Kidney glomerular epithelial cell (primary cell): ENCODE measurements at regions not wholly inside any gene's neighbourhood (a gene's known extent, or its start where the extent isn't known, plus 50 kb on each side); places are given as distances from the start of the nearest gene placed in this dataset.

Experiments
- DNase-seq: peaks from one replicate; lab custom pipeline; 2025; lab: John Stamatoyannopoulos, UW

DNA sequence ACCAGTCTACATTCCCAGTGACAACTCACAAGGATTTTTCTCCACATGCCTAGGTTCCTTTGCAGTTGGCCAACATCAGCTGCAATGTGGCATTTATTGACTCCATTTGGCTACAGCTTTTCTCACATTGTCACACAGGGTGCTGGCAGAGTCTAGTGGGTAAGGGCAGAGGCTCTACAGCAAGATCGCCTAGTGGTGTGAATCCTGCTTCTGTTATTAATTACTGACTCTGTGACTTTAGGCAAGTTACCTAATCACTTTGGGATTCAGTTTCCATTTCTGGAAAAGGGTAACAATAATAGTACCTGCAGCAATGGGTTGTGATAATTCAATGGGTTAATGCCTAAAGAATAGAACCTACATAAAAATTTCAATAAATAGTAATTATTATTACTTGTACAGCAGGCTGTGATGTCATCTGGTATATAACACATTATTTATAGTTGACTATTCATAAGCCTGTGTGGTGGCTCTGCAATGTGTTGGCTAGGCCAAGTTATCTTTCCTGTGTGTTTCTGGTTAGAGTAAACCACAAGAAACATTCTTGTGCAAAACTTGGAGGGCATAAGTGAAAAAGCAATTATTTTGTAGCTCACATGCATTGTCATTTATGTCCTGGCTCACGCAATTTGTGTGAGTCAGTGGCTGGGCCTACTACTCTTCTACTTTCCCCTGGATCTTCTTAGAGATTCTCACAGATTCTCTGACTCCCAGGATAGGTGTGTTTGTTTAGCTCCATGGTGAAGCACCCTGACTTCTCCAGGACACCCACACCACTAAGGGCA is 59.5 kb downstream of the PTGS2 start:
- DNase-seq: peak; percentile 38

DNA sequence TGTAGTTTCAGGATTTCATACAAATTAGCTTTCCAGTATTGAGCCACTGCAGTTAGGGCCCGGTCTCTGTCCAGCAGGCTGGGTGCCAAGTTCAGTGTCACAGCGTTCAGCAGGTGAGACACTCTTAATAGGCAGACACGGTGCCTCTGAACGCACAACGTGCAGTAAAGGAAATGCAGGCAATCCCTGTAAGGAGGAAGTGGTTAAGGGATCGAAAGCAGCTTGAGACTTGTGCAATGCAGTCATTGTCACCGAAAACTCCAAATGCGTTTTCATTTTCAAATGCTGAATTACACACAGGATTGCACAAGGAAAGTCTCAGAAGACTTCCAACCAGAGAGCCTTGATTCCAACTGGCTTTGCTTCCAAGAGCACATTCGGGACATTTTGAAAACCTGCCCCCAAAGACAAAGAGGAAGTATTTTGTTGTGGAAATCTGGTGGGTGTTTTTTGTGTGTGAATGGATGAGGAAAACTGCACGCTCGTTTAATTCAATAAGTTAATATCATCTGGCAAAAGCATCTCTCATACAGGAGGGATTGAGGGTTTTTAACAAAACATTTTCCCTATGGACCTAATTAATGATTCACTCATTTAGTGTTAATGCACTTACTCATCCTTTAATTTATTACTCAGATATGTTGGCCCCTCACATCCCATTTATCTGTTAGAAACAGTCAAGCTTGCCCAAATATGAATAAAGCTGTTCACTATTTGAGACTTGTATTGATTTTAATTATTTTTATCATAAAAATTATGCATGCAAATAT is 61.6 kb downstream of the PTGS2 start:
- no peak for DNase-seq

- DNase-seq: no peak
Observed at GRCh38 chr1:186617926-186618325, 62.3 kb downstream of the PTGS2 start.

DNA sequence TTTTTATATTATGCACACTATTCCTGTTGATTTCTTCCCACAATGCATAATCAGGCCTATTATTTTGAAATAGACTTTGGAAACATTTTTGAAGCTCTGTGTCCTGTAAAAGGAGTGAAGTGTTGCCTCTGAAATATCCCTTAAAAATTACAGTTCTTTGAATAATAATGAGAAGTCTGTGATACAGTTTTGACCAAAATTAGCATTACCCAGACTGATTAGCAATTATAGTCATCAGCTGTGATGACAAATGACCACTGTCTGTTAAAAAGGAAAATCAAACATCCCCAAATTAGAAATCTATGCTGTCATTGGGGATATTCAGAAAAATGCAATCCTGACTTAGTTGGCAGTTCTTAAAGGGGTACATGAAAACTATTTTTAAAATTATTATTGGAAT is 63.7 kb downstream of the PTGS2 start:
- DNase-seq: no peak

DNA sequence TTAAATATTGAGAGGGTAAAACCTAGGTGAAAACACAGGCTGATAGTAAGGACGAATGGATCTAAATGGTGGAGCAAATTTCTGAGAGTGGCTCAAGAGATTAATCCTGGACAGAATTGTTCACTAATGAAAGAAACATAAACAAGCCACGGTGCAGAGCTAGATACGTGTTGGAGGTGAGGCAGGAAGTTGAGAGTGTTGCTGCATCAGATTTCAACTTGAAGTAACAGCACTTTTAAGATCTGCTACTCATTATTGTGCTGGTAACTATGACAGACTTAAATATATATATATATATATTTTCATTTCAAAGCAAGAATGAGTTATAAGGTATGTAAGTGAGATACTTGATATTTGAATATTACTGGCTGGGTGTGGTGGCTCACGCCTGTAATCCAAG is 64.9 kb downstream of the PTGS2 start:
- no peak for DNase-seq

DNA sequence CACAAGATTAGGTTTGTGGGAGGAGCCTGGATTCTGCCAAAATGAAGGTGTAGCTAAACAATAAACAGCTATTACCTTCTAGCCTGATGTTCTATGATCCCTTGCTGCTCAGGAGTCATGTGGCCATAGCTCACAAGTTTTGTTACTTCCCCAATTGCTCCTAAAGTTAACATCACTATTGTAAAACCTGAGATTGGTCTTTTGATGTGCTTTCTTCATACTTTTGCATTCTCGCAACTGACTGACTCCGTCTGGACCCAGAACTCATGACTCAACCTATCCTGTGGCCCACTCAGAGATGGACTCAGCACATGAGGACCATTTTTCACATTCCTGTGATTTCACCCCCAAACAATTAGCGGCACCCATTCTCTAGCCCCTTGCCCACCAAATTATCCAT is 69.1 kb downstream of the PTGS2 start:
- DNase-seq: no peak

DNA sequence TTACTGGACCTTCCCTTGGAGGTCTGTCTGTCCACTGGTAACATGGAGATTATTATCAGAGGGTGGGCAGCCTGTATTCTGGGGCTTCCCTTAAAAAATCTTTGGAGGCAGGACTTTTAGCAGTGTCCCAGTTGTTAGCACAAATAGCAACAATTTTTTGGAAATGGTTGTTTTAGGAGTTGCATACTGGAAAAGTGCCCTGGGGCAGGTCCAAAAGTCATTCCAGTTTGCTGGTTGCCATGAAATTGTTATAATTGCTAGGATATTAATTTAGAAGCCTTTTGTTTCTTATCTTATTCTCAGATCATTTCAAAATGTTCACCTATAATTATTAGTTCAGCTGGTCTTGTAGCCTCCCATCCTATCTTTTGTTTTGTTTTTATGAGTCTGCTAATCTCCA is 71.0 kb downstream of the PTGS2 start:
- no peak for DNase-seq

- peak; percentile 29 for DNase-seq
Observed at GRCh38 chr1:186605762-186606350, 74.4 kb downstream of the PTGS2 start.

DNA sequence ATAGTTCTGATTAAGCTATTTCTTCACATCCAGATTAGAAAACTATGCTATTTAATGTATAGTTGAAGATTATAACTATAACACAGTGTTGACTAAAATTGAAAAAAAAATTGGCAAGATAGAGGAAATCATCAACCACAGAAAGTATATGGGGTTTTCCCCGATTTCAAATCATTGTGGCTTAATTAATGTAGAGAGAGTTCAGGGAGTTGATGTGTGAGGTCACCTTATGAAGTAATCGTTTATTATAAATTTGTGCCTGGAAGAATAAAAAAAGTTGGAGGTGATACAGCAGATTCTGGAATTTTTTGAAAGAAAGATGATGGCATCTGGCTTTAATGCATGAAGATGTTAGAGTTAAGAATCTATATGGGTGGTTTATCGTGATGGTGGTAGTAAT is 84.3 kb downstream of the PTGS2 start:
- no peak for DNase-seq

DNA sequence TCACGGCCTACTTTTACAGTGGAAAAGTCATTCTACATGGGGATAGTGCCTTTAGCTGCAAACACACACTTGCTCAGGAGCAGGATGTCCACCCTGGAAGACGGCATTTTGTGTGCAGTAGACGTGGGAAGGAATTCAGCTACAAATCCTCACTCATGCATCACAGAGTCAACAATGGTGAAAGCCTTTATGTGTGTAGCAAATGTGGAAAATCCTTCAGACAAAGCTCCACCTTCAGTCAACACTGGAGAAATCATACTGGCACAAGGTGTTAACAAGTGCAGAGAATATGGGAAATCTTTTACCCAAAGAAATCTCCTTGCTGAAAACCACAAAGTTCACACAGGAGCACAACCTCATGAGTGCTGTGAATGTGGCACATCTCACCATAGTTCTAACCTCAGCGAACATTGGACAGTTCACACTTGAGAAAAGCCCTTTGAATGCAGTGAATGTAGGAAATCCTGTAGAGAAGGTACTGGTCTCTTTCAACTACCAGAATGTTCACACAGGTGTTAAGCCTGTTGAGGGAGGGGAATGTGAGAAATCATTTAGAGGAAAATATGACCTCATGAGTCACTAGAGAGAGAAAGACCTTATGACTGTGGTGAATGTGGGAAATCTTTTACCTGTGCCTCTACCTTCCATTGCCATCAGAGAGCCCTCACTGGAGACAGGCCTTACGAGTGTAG is 101.8 kb downstream of the PTGS2 start:
- no peak for DNase-seq

- DNase-seq: no peak
Observed at GRCh38 chr1:186577633-186578032, 102.6 kb downstream of the PTGS2 start.

DNA sequence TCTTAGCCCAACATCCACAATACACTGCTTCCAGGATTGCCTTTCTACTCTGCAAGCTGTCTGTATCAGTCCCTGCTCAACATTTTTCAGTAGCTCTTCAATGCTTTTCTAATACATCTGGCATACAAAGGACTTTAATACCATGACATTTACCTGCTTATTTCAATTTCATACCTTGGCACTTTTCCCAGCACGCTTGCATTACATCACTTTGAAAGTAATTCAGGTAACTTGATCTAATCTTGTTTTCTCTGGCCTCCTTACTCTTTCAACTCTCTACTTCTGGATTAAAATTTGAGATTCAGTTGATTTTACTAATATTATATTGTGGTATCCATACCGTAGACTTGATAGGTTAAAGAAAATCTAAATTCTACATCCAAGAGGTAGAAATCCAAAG is 103.0 kb downstream of the PTGS2 start:
- DNase-seq: no peak

DNA sequence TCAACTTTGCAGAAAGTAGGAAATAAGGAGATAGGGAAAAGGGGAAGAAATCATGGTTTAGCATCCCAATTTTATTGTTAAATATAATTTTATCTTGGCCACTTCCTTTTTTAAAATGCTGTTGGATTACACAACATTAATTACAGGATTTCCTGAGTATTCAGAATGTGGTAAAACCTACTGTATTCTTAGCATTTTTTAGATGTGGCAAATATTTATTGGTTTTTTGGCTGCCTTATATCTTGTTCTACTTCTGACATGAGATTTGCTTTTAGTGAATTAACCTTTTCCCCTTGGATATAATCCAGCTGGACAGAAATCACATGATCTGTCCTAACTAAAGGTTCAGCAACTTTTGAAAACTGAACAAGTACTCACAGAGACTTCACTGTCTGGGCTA is 104.9 kb downstream of the PTGS2 start:
- DNase-seq: no peak

- no peak for DNase-seq
Observed at GRCh38 chr1:186574926-186575325, 105.3 kb downstream of the PTGS2 start.

- no peak for DNase-seq
Observed at GRCh38 chr1:186572509-186572908, 107.7 kb downstream of the PTGS2 start.

GRCh38 chr1:186571771-186572170 is 108.5 kb downstream of the PTGS2 start:
- no peak for DNase-seq

DNA sequence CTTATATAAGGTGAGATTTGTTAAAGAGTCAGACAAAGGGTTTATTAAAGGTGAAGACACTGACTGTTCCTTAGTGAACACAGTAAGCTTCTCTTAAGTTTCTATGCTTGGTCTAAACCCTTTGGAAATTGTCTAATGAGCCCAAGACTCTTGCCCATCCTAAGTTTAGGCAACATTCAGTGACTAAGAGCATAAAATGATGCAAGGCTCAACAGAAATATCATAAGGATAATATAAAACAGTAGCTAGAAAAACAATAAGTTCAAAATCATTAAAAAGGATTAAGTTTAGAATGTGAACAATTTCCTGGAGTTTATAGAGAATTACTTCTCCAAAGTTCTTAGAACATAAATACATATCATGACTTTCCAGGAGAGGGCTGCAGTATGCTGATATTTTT is 108.9 kb upstream of the PDC start:
- DNase-seq: no peak

DNA sequence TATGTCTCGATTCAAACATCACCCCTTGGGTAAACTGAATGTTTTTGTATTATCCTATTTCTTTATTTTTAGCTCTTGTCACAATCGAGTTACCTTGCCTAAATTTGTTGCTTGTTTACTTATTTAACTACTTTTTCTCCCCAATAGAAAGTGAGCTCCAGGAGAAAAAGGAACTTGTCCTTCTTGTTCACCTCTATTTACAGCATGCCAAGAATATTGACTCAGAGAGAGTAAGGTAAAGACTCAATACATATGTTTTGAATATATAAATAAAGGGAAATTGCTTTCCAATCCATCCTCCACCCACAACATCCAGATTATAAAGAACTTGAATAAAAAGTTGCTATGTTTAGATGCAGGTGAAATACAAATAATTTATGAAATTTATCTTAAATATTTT is 107.3 kb upstream of the PDC start:
- DNase-seq: no peak

DNA sequence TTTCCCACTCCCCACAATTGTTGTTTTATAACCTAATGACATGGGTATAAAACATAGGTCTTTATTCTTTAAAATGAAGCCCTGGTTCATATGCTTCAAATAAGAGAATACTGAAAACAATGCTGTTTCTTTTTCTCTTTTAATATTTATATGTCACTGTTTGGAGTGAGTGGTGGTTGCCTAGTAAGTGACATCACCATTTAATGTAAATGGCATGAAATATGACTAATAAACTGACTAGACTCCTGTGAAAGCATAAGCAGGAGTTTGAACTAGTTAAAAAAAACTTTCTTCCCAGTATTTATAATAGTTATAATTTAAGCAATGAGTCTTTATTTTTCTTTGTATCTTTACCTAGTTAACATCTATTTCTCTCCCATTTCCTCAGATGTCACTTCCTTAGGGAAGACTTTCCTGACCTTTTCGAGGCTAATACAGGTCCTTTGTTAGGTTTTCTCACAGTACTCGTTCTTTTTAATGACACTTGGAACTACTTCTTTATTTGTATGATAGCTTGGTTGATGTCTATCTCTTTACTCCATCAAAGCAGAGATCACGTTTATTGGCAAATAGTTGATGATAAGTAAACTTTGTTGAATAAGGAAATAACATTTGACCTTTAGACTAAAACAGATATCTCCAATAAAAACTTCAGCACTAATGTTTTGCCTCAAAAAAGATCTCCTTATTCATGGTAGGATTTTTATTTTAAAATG is 105.4 kb upstream of the PDC start:
- DNase-seq: no peak

GRCh38 chr1:186564582-186564981 is 103.7 kb upstream of the PDC start:
- no peak for DNase-seq

DNA sequence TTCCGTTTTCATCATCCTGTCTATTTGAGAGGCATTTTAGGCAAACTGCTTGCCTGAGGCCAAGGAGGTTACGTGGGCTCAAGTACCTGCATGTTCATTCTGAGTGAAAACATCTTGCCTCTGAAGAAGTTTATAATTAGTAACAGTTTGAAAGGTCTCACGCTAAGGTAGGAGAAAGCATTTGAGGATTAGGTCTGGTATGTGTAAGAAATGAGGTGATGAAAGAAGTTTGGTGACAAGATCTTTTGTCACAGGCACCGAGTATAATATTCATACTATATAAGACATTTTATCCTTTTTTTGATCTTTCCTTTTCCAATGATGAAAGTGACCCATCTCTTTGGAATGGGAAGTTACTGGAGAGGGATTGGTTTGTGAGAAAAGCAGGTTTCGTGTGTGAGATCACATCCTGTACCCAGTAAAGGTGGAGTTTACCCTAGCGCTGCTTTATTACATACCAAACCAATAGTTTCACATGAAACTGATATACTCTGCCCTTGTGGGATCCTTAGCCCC is 98.7 kb upstream of the PDC start:
- DNase-seq: no peak
